ENCODE measurements at regions not wholly inside any gene's neighbourhood (a gene's known extent, or its start where the extent isn't known, plus 50 kb on each side); places are given as distances from the start of the nearest gene placed in this dataset.

DNA sequence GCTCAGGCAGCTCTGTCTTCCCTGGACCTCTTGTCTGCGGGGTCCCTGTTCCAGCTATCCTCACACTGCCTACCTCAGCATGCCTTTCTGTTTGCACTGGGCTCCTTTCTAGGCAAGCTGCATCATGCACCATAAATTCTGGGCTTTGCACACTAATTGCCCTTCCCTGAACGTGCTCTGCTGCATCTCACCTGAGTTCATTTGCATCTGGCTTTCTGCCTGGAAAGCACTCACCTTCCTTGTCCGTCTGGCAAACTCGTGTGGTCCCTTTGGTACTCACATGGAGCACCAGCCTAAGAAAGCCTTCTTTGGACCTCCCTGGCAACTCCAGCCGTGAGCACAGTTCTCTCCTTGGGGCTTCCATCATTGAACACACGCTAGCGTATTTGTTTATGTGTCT is 365.6 kb downstream of the SV2B start:
- Histone ChIP-seq H3K4me3 (ENCODE audit: low read depth, low read length) (no peak overlapping the region), H3K27me3 (ENCODE audit: control insufficient read depth, insufficient read depth, low read length) (no peaks in the 10 kb centered on the region), H3K36me3 (ENCODE audit: control insufficient read depth, insufficient read depth, low read length) (no peaks in the 10 kb centered on the region)
- DNase-seq (ENCODE audit: low read depth) = peak; percentile 53
- TF ChIP-seq, protein P1, sequence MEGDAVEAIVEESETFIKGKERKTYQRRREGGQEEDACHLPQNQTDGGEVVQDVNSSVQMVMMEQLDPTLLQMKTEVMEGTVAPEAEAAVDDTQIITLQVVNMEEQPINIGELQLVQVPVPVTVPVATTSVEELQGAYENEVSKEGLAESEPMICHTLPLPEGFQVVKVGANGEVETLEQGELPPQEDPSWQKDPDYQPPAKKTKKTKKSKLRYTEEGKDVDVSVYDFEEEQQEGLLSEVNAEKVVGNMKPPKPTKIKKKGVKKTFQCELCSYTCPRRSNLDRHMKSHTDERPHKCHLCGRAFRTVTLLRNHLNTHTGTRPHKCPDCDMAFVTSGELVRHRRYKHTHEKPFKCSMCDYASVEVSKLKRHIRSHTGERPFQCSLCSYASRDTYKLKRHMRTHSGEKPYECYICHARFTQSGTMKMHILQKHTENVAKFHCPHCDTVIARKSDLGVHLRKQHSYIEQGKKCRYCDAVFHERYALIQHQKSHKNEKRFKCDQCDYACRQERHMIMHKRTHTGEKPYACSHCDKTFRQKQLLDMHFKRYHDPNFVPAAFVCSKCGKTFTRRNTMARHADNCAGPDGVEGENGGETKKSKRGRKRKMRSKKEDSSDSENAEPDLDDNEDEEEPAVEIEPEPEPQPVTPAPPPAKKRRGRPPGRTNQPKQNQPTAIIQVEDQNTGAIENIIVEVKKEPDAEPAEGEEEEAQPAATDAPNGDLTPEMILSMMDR (IDR thresholded peaks at IDR 0.05; ENCODE audit: insufficient read depth, low read length, severe bottlenecking) = no peak
- FAIRE-seq = peak; percentile 85

DNA sequence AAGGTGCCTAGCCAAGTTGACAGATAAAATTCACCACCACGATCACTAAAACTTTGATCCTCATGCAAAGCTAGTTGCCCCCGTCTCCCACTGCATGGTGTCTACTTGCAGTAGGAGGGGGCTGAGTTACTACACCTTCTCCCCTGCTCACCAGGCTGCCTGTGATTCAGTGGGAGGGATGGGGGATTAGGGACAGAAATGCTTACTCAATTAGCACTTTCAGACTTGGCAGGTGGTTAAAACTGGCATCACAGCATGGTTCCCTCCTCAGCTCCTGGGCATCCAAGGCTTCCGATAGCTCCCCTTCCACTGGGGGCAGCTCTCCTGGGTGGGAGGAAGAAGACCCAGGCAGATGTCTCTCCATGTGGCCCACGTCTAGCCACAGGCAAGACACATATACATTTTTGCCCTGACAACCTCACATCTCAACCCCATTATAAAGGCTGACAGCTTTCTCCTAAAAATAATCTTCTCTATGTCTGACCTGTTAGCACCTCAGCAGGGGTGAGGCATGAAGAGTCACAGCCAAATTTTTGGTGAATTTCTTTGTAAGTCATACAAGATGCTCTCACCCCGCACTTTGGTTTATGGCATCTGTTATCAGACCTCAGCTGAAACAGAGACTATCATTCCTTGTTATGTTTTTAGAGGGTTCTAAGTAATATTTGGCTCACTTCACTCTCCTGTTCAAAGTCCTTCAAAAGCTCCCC is 369.0 kb downstream of the SV2B start:
- H3K4me3 ChIP-seq (ENCODE audit: low read depth, low read length) = no peak overlapping the region
- DNase-seq (ENCODE audit: low read depth) (no peak), FAIRE-seq (peak; percentile 87)
- no peaks in the 10 kb centered on the region for H3K27me3 ChIP-seq (ENCODE audit: control insufficient read depth, insufficient read depth, low read length)
- no peaks in the 10 kb centered on the region for H3K36me3 ChIP-seq (ENCODE audit: control insufficient read depth, insufficient read depth, low read length)
- TF ChIP-seq, protein P1 (IDR thresholded peaks at IDR 0.05; ENCODE audit: insufficient read depth, low read length, severe bottlenecking) = no peak

DNA sequence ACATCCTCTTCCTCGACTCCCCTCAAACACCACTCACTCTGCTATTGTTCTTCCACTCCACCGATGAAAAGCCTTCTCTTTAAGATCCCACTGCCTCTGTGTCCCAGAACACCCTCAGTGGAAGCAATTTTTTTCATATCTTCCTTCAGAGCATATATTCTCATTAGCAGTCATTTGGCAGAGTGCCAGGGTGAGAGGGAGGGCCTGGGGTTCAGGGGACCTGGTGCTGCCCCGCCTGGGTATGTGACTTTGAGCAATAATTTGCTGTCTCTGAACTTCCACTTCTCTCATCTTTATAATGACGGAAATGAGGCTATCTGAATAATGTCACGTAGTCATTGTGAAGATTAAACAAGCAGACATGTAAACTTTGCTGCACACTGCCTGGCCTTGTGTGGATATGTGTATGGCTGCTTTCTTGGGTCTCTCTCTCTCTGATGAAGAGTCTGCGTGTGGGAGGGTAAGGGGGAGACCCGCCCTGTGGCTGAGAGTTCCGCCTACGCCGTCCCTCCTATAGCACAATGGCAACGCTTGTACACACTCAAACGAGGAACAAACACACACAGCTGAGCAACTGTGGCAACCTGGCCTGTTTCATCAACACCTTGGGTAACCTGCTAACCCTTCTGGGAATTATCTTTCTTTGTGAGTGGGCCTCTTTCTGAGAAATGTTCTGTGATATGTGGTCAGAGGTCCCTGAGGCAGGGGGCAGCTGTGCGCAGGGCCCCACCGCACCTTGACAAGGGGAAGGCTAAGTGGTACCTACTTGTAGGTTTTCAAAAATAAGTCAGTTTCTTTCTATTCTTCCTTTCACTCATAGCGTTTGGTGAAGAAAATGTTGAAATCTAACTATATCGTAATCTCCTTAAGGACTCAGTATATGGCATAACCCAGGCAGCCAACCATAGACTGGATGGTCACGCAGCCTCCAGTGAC is 369.8 kb downstream of the SV2B start:
- no peak overlapping the region for H3K4me3 ChIP-seq (ENCODE audit: low read depth, low read length)
- H3K27me3 ChIP-seq (ENCODE audit: control insufficient read depth, insufficient read depth, low read length) = no peaks in the 10 kb centered on the region
- no peak for FAIRE-seq
- no peaks in the 10 kb centered on the region for H3K36me3 ChIP-seq (ENCODE audit: control insufficient read depth, insufficient read depth, low read length)
- DNase-seq (ENCODE audit: low read depth) = no peak
- TF ChIP-seq, protein P1 (IDR thresholded peaks at IDR 0.05; ENCODE audit: insufficient read depth, low read length, severe bottlenecking) = no peak

DNA sequence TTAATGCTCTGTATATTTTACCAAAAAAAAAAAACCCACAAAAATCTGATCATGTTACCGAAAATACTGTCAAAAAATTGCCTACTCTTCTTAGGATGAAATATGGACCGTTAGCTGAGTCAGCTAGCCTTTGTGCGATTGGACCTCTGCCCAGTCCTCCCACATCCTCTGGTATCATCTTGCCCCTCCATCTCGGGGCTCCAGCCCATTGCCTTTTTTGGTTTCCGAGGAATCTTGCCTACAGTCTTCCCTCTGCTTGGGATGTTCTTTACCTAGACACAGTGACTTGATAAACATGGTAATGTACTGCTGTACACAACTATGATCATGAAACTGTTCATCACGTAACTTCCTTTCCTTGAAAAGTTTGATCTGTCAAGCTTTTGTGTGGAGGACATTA is 371.4 kb downstream of the SV2B start:
- FAIRE-seq (no peak), DNase-seq (ENCODE audit: low read depth) (no peak)
- TF ChIP-seq, protein P1 (IDR thresholded peaks at IDR 0.05; ENCODE audit: insufficient read depth, low read length, severe bottlenecking) = no peak
- H3K36me3 ChIP-seq (ENCODE audit: control insufficient read depth, insufficient read depth, low read length) = no peaks in the 10 kb centered on the region
- H3K27me3 ChIP-seq (ENCODE audit: control insufficient read depth, insufficient read depth, low read length) = no peaks in the 10 kb centered on the region
- H3K4me3 ChIP-seq (ENCODE audit: low read depth, low read length) = no peak overlapping the region

DNA sequence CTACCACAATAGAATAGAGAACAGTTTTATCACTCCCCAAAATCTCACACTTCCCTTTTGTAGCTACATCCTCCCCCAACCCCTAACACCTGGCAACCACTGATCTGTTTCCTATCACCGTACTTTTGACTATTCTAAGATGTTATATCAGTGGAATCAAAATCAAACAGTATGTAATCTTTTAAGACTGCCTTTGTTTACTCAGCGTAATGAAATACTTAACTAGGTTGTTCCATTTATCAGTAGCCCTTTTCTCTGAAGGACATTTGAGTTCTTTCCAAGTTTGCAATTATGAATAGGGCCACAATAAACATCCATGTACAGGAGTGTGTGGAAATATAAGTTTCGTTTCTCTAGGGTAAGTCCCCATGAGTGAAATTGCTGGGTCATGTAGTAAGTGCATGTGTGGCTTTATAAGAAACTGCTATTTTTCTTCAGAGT is 372.3 kb downstream of the SV2B start:
- H3K27me3 ChIP-seq (ENCODE audit: control insufficient read depth, insufficient read depth, low read length) = no peaks in the 10 kb centered on the region
- DNase-seq (ENCODE audit: low read depth) (no peak), FAIRE-seq (no peak)
- TF ChIP-seq, protein P1 (IDR thresholded peaks at IDR 0.05; ENCODE audit: insufficient read depth, low read length, severe bottlenecking) = no peak
- H3K4me3 ChIP-seq (ENCODE audit: low read depth, low read length) = no peak overlapping the region
- H3K36me3 ChIP-seq (ENCODE audit: control insufficient read depth, insufficient read depth, low read length) = no peaks in the 10 kb centered on the region
